ENCODE measurements at regions not wholly inside any gene's neighbourhood (a gene's known extent, or its start where the extent isn't known, plus 50 kb on each side); places are given as distances from the start of the nearest gene placed in this dataset.

DNA sequence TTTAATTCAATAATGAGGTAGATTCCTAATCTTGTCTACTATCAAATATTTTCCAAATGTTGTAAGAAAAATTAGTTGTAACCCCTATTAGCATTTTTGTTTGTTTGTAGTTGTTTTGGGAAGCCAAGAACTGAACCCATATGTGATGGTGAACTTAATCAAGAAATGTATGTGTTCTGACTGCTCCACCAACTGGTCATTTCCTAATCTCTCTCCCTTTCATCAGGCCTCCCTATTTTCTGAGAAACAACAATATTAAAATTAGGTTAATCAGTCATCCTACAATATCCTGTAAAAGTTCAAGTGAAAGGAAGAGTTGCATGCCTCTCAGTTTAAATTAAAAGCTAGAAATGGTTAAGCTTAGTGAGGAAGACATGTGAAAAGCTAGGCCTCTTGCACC is 504.0 kb downstream of the EPHA4 start:
- TF ChIP-seq, protein P1, sequence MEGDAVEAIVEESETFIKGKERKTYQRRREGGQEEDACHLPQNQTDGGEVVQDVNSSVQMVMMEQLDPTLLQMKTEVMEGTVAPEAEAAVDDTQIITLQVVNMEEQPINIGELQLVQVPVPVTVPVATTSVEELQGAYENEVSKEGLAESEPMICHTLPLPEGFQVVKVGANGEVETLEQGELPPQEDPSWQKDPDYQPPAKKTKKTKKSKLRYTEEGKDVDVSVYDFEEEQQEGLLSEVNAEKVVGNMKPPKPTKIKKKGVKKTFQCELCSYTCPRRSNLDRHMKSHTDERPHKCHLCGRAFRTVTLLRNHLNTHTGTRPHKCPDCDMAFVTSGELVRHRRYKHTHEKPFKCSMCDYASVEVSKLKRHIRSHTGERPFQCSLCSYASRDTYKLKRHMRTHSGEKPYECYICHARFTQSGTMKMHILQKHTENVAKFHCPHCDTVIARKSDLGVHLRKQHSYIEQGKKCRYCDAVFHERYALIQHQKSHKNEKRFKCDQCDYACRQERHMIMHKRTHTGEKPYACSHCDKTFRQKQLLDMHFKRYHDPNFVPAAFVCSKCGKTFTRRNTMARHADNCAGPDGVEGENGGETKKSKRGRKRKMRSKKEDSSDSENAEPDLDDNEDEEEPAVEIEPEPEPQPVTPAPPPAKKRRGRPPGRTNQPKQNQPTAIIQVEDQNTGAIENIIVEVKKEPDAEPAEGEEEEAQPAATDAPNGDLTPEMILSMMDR (IDR thresholded peaks at IDR 0.05), result no peak
- H3K27ac ChIP-seq, result no peak overlapping the region
- no peak for DNase-seq (ENCODE audit: low spot score)
- H3K4me3 ChIP-seq, result no peak overlapping the region

GRCh38 chr2:221070106-221070505 is 502.0 kb downstream of the EPHA4 start:
- no peak for DNase-seq (ENCODE audit: low spot score)
- TF ChIP-seq, protein P1 (IDR thresholded peaks at IDR 0.05), result no peak
- Histone ChIP-seq H3K4me3 (no peak overlapping the region), H3K27ac (no peak overlapping the region)

DNA sequence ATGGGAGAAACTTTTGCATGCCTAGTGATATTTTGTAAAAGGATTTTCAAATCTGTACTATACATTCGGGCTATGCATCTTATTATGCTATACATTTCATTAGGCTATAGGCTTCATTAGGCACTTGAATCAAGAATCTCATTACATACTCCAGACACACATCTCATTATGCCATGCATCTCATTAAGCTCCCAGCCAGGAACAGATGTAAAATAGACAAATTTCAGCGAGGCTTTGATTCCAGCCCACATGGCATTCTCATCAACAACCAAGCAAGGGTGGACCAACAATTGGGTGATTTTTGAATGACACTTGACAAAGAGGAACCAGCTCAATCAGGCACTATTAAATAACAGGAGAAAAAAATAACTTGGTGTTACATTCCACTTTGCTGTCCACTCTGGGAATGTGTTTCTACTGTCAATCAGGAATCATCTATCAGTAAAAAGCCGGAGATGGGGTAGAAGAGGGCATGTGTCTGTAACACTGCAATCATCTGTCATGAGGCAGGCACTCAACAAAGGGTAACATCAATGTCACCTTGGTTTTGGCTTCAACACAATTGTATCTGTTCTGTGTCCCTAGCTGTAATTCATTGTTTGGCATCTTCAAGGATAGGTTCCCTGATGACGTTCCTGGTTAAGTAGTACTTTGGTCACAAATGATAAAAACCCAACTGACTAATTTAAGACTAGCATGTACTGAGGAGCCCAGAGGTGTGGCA is 498.6 kb downstream of the EPHA4 start:
- Histone ChIP-seq H3K27ac (no peak overlapping the region), H3K4me3 (no peak overlapping the region)
- DNase-seq (ENCODE audit: low spot score), result no peak
- TF ChIP-seq, protein P1 (IDR thresholded peaks at IDR 0.05), result no peak

GRCh38 chr2:221074238-221074637 is 497.9 kb downstream of the EPHA4 start:
- no peak for DNase-seq (ENCODE audit: low spot score)
- Histone ChIP-seq H3K4me3 (no peak overlapping the region), H3K27ac (no peak overlapping the region)
- TF ChIP-seq, protein P1 (IDR thresholded peaks at IDR 0.05), result no peak

- Histone ChIP-seq H3K27ac (no peak overlapping the region), H3K4me3 (no peak overlapping the region)
- no peak for DNase-seq (ENCODE audit: low spot score)
- TF ChIP-seq, protein P1 (IDR thresholded peaks at IDR 0.05), result no peak
Observed at GRCh38 chr2:221075203-221075602, 496.9 kb downstream of the EPHA4 start.

DNA sequence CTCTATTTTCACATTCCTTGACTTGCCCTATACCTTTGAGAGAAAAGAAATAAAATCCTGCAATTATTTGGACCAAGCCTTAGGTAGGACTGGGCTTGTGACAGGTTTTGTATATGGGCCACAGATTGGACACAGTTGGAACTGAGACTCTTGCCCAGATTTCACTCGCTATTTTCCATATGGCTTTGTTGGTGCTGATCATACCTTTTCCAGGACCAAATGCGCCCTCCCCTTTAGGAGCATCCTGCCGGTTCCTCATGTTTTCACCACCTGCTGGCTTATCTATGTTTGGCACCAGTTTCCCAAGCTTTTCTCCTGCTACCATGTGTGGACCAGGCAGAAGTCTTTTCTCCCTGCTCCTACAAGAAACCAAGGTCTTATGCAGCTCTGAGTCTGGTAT is 494.9 kb downstream of the EPHA4 start:
- TF ChIP-seq, protein P1 (IDR thresholded peaks at IDR 0.05), result no peak
- no peak overlapping the region for H3K27ac ChIP-seq
- no peak overlapping the region for H3K4me3 ChIP-seq
- DNase-seq (ENCODE audit: low spot score), result no peak

DNA sequence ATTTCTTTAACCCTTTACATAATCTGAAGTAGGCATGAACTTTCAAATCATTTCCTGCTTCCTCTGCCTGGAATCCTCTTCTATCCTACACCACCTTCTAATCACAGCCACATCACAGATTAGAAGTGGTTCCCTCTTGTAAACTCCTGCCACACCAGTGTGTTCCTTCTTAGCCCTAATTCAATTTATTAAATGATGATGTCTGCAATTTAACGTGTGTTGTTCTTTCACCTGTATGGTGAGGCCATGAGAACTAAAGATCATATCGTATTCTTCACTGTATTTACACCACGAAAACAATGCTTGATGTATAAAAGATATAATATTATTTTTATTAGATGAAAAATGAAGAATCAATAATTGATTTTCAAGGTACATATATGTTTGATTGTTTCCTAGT is 494.3 kb downstream of the EPHA4 start:
- no peak overlapping the region for H3K4me3 ChIP-seq

More for the DNA sequence above, 494.3 kb downstream of the EPHA4 start:
- DNase-seq (ENCODE audit: low spot score), result no peak
- no peak overlapping the region for H3K27ac ChIP-seq
- TF ChIP-seq, protein P1 (IDR thresholded peaks at IDR 0.05), result no peak
